BE2C (cell line): ENCODE measurements at regions not wholly inside any gene's neighbourhood (a gene's known extent, or its start where the extent isn't known, plus 50 kb on each side); places are given as distances from the start of the nearest gene placed in this dataset.
A peak's percentile ranks its signal among the peaks of the same experiment; 100 is the strongest.
"Not testable (repeated sequence)": the region's sequence is repeated elsewhere in the genome, so short reads cannot be mapped to it uniquely, and the experiment has no call there.

Experiments
- DNase-seq: peaks from one replicate; pipeline ENCODE4 v3.0.0-alpha.2; 2020
- H3K27me3 ChIP-seq: fragments of 250-450 bp; sonication (Bioruptor Pico); 2 replicates; pipeline ENCODE4 v1.5.1; 2020; ENCODE audit warnings: mild to moderate bottlenecking
- H3K36me3 ChIP-seq: fragments of 250-450 bp; sonication (Bioruptor Pico); 2 replicates; pipeline ENCODE4 v1.5.1; 2020; ENCODE audit warnings: mild to moderate bottlenecking
- H3K4me1 ChIP-seq: fragments of 250-450 bp; sonication (Bioruptor Pico); 2 replicates; pipeline ENCODE4 v1.5.1; 2020
- H3K4me3 ChIP-seq: 2 replicates; pipeline ENCODE4 v1.5.1; 2011; ENCODE audit warnings: low read depth, low read length
- H3K9me3 ChIP-seq: fragments of 250-450 bp; sonication (Bioruptor Pico); 2 replicates; pipeline ENCODE4 v1.5.1; 2020
- CTCF ChIP-seq: IDR thresholded peaks from 2 replicates; pipeline ENCODE4 v1.5.1; 2012; ENCODE audit warnings: mild to moderate bottlenecking, low read depth, low read length

GRCh38 chr3:118635711-118636110, 398.9 kb downstream of the IGSF11 start:
- DNase-seq = no peak
- Histone ChIP-seq H3K9me3 (no peaks in the 10 kb centered on the region), H3K4me1 (peaks cover 10% of the 10 kb centered on the region), H3K4me3 (no peak overlapping the region), H3K36me3 (no peaks in the 10 kb centered on the region), H3K27me3 (no peaks in the 10 kb centered on the region; the same call in 1 of the 2 replicates)
- TF ChIP-seq CTCF = no peak

GRCh38 chr3:118636841-118637240, 397.8 kb downstream of the IGSF11 start:
- no peaks in the 10 kb centered on the region for H3K9me3 ChIP-seq
- H3K36me3 ChIP-seq = no peaks in the 10 kb centered on the region
- H3K4me1 ChIP-seq = peaks cover 12% of the 10 kb centered on the region
- H3K4me3 ChIP-seq = no peak overlapping the region
- peak; percentile 22 for DNase-seq
- TF ChIP-seq CTCF = peak; percentile 70
- no peaks in the 10 kb centered on the region; the same call in 1 of the 2 replicates for H3K27me3 ChIP-seq

DNA sequence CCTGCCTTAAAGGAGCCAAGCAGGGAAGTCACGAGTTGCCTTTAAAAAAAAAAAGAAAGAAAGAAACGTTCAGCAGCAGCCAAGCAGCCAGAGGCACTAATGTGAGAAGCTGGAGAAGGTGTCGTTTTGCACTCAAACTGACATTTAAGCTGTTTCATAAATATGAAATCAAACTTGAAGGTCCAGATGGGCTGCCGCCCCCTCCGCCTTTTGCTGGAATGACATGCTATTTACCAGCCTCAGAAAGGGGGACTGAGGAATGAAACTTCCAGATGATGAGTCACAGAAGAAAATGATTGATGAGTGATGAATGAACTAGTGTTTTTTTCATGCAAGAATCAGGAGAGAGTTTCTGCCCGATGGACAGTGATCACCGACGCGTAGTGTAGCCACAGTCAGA, 396.8 kb downstream of the IGSF11 start:
- H3K36me3 ChIP-seq = no peaks in the 10 kb centered on the region
- no peaks in the 10 kb centered on the region for H3K9me3 ChIP-seq
- DNase-seq = no peak
- peaks cover 11% of the 10 kb centered on the region for H3K4me1 ChIP-seq
- H3K4me3 ChIP-seq = no peak overlapping the region
- no peak for TF ChIP-seq CTCF
- H3K27me3 ChIP-seq = no peaks in the 10 kb centered on the region; the same call in 1 of the 2 replicates

DNA sequence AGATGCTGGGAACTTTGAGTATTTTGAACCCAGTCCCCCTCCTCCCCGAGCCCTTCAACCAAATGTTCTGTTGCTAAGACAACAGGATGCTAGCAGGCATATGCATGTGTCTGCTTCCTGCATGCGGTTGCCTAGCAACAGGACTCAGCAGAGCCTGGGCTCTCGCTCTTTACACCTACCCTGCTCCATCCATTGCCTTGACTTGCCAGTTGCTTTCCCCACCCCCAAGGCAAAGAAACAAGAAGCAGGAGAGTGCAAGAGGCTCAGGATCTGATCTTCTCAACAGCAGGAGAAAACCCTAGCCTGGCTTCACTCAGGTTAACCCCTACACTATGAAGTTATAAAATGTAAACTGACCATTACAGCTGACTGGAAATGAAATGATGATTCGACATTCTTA, 393.0 kb downstream of the IGSF11 start:
- TF ChIP-seq CTCF = no peak
- Histone ChIP-seq H3K27me3 (no peaks in the 10 kb centered on the region), H3K4me3 (no peak overlapping the region), H3K9me3 (no peaks in the 10 kb centered on the region), H3K4me1 (peaks cover 2% of the 10 kb centered on the region; the same call in 1 of the 2 replicates), H3K36me3 (no peaks in the 10 kb centered on the region)
- DNase-seq = peak; percentile 79

DNA sequence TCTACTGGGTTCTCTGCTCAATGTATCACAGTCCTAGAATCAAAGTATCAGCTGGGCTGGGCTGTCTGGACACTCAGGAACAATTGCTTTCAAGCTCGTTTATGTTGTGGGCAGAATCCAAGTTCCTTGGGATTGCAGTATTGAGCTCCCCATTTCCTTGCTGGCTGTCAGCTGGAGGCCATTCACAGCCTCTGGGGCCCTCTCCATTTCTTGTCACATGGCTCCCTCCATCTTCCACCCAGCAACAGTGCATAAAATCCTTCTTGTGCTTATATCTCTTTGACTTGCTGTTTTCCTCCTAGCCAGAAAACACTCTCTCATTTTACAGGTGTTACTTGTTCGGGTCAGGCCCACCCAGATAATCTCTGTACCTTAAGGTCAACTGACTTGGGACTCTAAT, 363.5 kb downstream of the IGSF11 start:
- Histone ChIP-seq H3K9me3 (no peaks in the 10 kb centered on the region), H3K4me1 (no peaks in the 10 kb centered on the region), H3K36me3 (no peaks in the 10 kb centered on the region), H3K4me3 (no peak overlapping the region), H3K27me3 (no peaks in the 10 kb centered on the region)
- TF ChIP-seq CTCF = no peak
- DNase-seq = no peak

- no peaks in the 10 kb centered on the region for H3K4me1 ChIP-seq
- DNase-seq = no peak
- H3K4me3 ChIP-seq = no peak overlapping the region
- no peak for TF ChIP-seq CTCF
- H3K9me3 ChIP-seq = no peaks in the 10 kb centered on the region
- H3K27me3 ChIP-seq = peaks cover 6% of the 10 kb centered on the region; the same call in 1 of the 2 replicates
- no peaks in the 10 kb centered on the region for H3K36me3 ChIP-seq
Measured at GRCh38 chr3:118675305-118675704, 359.3 kb downstream of the IGSF11 start.

GRCh38 chr3:118678663-118679062, 356.0 kb downstream of the IGSF11 start:
- H3K4me3 ChIP-seq, DNase-seq, H3K36me3 ChIP-seq, H3K27me3 ChIP-seq, H3K9me3 ChIP-seq, H3K4me1 ChIP-seq: not testable (repeated sequence)
